H1 (cell line): ENCODE measurements at regions not wholly inside any gene's neighbourhood (a gene's known extent, or its start where the extent isn't known, plus 50 kb on each side); places are given as distances from the start of the nearest gene placed in this dataset.

Experiments
- CTCF ChIA-PET: fragments of 300-600 bp; sonication (Branson Sonifier 250); formaldehyde crosslinking; loops from one replicate; lab custom pipeline; 2021; ENCODE audit not compliant: partially characterized antibody; lab: Charles Lee
- POLR2A ChIA-PET: fragments of 300-600 bp; sonication (Branson Sonifier 250); formaldehyde crosslinking; loops from one replicate; lab custom pipeline; 2021; ENCODE audit warnings: inconsistent platforms; ENCODE audit not compliant: partially characterized antibody; lab: Charles Lee
- DNase-seq, 2 experiments: peaks; one replicate each; pipeline versions ENCODE4 v3.0.0 to v3.0.0-alpha.2; 2010 to 2022; ENCODE audit warnings: low spot score in 2 of 2, low read depth in 1 of 2, mixed read lengths in 1 of 2
- FAIRE-seq: peaks from 2 replicates; lab custom pipeline; 2011; peaks lifted over from hg19 to GRCh38; lab: Jason Lieb, UNC
- H2AFZ ChIP-seq: 2 replicates; pipeline ENCODE4 v1.8.1; 2012; ENCODE audit warnings: low read length, inconsistent platforms
- H2AK5ac ChIP-seq: 2 replicates; pipeline ENCODE4 v1.6.1; 2013; ENCODE audit warnings: low read depth, low read length
- H2BK120ac ChIP-seq: replicated peaks from 2 replicates; pipeline ENCODE3; 2013; ENCODE audit warnings: low read depth, low read length, inconsistent platforms
- H2BK12ac ChIP-seq: 2 replicates; pipeline ENCODE4 v1.6.1; 2013; ENCODE audit warnings: low read depth, low read length
- H2BK15ac ChIP-seq: 2 replicates; pipeline ENCODE4 v1.6.1; 2013; ENCODE audit warnings: low read length
- H2BK20ac ChIP-seq: 2 replicates; pipeline ENCODE4 v1.6.1; 2013; ENCODE audit warnings: low read length
- H2BK5ac ChIP-seq: 2 replicates; pipeline ENCODE4 v1.6.1; 2013; ENCODE audit warnings: low read depth, low read length
- H3K14ac ChIP-seq: 2 replicates; pipeline ENCODE4 v1.6.1; 2013; ENCODE audit warnings: inconsistent platforms; ENCODE audit not compliant: insufficient read length
- H3K18ac ChIP-seq: 2 replicates; pipeline ENCODE4 v1.6.1; 2013; ENCODE audit warnings: low read length; ENCODE audit errors: extremely low read depth
- H3K23ac ChIP-seq: 2 replicates; pipeline ENCODE4 v1.6.1; 2013; ENCODE audit warnings: inconsistent platforms; ENCODE audit not compliant: insufficient read length
- H3K23me2 ChIP-seq: 2 replicates; pipeline ENCODE4 v1.6.1; 2013; ENCODE audit warnings: low read depth, low read length
- H3K27ac ChIP-seq: 2 replicates; pipeline ENCODE4 v1.6.1; 2011; ENCODE audit warnings: low read depth, low read length, inconsistent platforms
- H3K27me3 ChIP-seq, 4 experiments: replicated peaks in 1 of 4; 1 replicate in 1 of 4; 2 replicates in 3 of 4; pipeline versions ENCODE4 v1.6.1 to v1.8.1; 2011 to 2013; ENCODE audit warnings: low read length in 3 of 4, mild to moderate bottlenecking in 3 of 4, inconsistent platforms in 2 of 4, mixed read lengths in 2 of 4, moderate library complexity in 1 of 4; ENCODE audit not compliant: control insufficient read depth in 3 of 4, insufficient read depth in 3 of 4; ENCODE audit errors: extremely low read depth in 1 of 4
- H3K36me3 ChIP-seq, 4 experiments: 2 replicates each; pipeline versions ENCODE4 v1.6.1 to v1.8.1; 2011 to 2013; ENCODE audit warnings: mild to moderate bottlenecking in 4 of 4, low read length in 3 of 4, moderate library complexity in 2 of 4, control low read depth in 1 of 4, inconsistent platforms in 1 of 4; ENCODE audit not compliant: insufficient read depth in 4 of 4, control insufficient read depth in 2 of 4
- H3K4ac ChIP-seq: replicated peaks from 2 replicates; pipeline ENCODE3; 2013; ENCODE audit warnings: low read length, low read depth, mixed read lengths, inconsistent platforms; ENCODE audit not compliant: insufficient read length
- H3K4me1 ChIP-seq, 4 experiments: replicated peaks in 1 of 4; 1 replicate in 1 of 4; 2 replicates in 3 of 4; pipeline versions ENCODE4 v1.6.1 to v1.8.1; 2011 to 2013; ENCODE audit warnings: low read length in 3 of 4, inconsistent platforms in 2 of 4, mixed read lengths in 1 of 4; ENCODE audit not compliant: insufficient read depth in 4 of 4, control insufficient read depth in 3 of 4
- H3K4me2 ChIP-seq, 2 experiments: 2 replicates each; pipeline versions ENCODE4 v1.6.1 to v1.8.1; 2011 to 2013; ENCODE audit warnings: low read depth in 2 of 2, low read length in 2 of 2, control low read depth in 1 of 2, inconsistent platforms in 1 of 2, mild to moderate bottlenecking in 1 of 2; ENCODE audit not compliant: insufficient read depth in 1 of 2
- H3K4me3 ChIP-seq, 4 experiments: fragments of 200-600, 300-600 bp in 1 of 4; sonication (generic), shearing (Covaris generic), sonication (Bioruptor Twin) in 1 of 4; 2 replicates each; pipeline versions ENCODE4 v1.5.1 to v1.8.1; 2011 to 2016; ENCODE audit warnings: low read length in 4 of 4, low read depth in 3 of 4, control low read depth in 2 of 4, inconsistent platforms in 2 of 4, mild to moderate bottlenecking in 2 of 4, mixed read lengths in 1 of 4, moderate library complexity in 1 of 4; ENCODE audit not compliant: insufficient read depth in 2 of 4; ENCODE audit errors: extremely low read depth in 1 of 4
- H3K56ac ChIP-seq: replicated peaks from 2 replicates; pipeline ENCODE3; 2013; ENCODE audit warnings: low read depth, mild to moderate bottlenecking, mixed read lengths, low read length, inconsistent platforms; ENCODE audit not compliant: insufficient read length
- H3K79me1 ChIP-seq: 2 replicates; pipeline ENCODE4 v1.6.1; 2013; ENCODE audit warnings: low read depth, low read length, control low read depth
- H3K79me2 ChIP-seq, 2 experiments: 2 replicates each; pipeline versions ENCODE4 v1.6.1 to v1.8.1; 2012 to 2013; ENCODE audit warnings: low read length in 2 of 2, mild to moderate bottlenecking in 2 of 2, inconsistent platforms in 1 of 2; ENCODE audit not compliant: insufficient read depth in 2 of 2, control insufficient read depth in 1 of 2
- H3K9ac ChIP-seq, 4 experiments: replicated peaks in 1 of 4; 1 replicate in 1 of 4; 2 replicates in 3 of 4; pipeline versions ENCODE4 v1.6.1 to v1.8.1; 2011 to 2013; ENCODE audit warnings: low read depth in 3 of 4, low read length in 3 of 4, control low read depth in 2 of 4, mild to moderate bottlenecking in 2 of 4, moderate library complexity in 2 of 4, inconsistent platforms in 1 of 4; ENCODE audit errors: extremely low read depth in 1 of 4
- H3K9me3 ChIP-seq, 2 experiments: 2 replicates each; pipeline versions ENCODE4 v1.6.1 to v1.8.1; 2012 to 2013; ENCODE audit warnings: mild to moderate bottlenecking in 2 of 2, moderate library complexity in 2 of 2, control low read depth in 1 of 2, inconsistent platforms in 1 of 2, low read depth in 1 of 2, low read length in 1 of 2, mixed read lengths in 1 of 2; ENCODE audit not compliant: insufficient read depth in 2 of 2
- H4K20me1 ChIP-seq, 2 experiments: replicated peaks in 1 of 2; 2 replicates each; pipeline versions ENCODE3 to v1.8.1; 2011 to 2013; ENCODE audit warnings: inconsistent platforms in 2 of 2, low read length in 2 of 2, mild to moderate bottlenecking in 1 of 2; ENCODE audit not compliant: insufficient read depth in 2 of 2, control insufficient read depth in 1 of 2
- H4K5ac ChIP-seq: 2 replicates; pipeline ENCODE4 v1.6.1; 2013; ENCODE audit warnings: low read length, low read depth, mixed read lengths, inconsistent platforms; ENCODE audit not compliant: insufficient read length
- H4K8ac ChIP-seq: 2 replicates; pipeline ENCODE4 v1.8.0; 2013; ENCODE audit warnings: mild to moderate bottlenecking, moderate library complexity, low read length, inconsistent platforms; ENCODE audit not compliant: insufficient read depth; ENCODE audit errors: extremely low read depth
- H4K91ac ChIP-seq: replicated peaks from 2 replicates; pipeline ENCODE3; 2013; ENCODE audit warnings: low read length, mixed read lengths, inconsistent platforms; ENCODE audit not compliant: insufficient read length
- ASH2L ChIP-seq: fragments of 200-600, 300-600 bp; sonication (generic); IDR thresholded peaks from one replicate; pipeline ENCODE4 v1.7.1; 2017; ENCODE audit warnings: low read length
- ATF2 ChIP-seq: IDR thresholded peaks from 2 replicates; pipeline ENCODE4 v1.6.1; 2012; ENCODE audit warnings: low read length, inconsistent platforms
- CBX5 ChIP-seq: fragments of 300-800, 300-1000 bp; sonication (generic); IDR thresholded peaks from 2 replicates; pipeline ENCODE4 v1.7.1; 2016; ENCODE audit warnings: antibody characterized with exemption, low read length, low read depth
- EGR1 ChIP-seq: IDR thresholded peaks from 2 replicates; pipeline ENCODE4 v1.6.1; 2011; ENCODE audit warnings: low read depth, low read length, borderline replicate concordance
- EP300 ChIP-seq, 2 experiments: IDR thresholded peaks; 1 replicate in 1 of 2; 2 replicates in 1 of 2; pipeline ENCODE4 v1.6.1; 2011 to 2012; ENCODE audit warnings: low read depth in 2 of 2, low read length in 2 of 2, mild to moderate bottlenecking in 2 of 2, borderline replicate concordance in 1 of 2, inconsistent platforms in 1 of 2, moderate library complexity in 1 of 2
- JUND ChIP-seq: IDR thresholded peaks from 2 replicates; pipeline ENCODE4 v1.6.1; 2011; ENCODE audit warnings: mild to moderate bottlenecking, improper control_type of control experiment, low read length
- KDM1A ChIP-seq: fragments of 200-600, 300-600 bp; sonication (generic); IDR thresholded peaks from 2 replicates; pipeline ENCODE4 v1.7.1; 2016; ENCODE audit warnings: mild to moderate bottlenecking, low read length, borderline replicate concordance
- PHF8 ChIP-seq: fragments of 200-600 bp; sonication (generic); conservative IDR thresholded peaks from 2 replicates; pipeline ENCODE4 v1.7.1; 2012; ENCODE audit warnings: low read depth, mild to moderate bottlenecking, inconsistent platforms, low read length, moderate library complexity
- RNF2 ChIP-seq: fragments of 200-900, 300-1000 bp; sonication (generic); IDR thresholded peaks from 2 replicates; pipeline ENCODE4 v1.7.1; 2016; ENCODE audit warnings: borderline replicate concordance, low read depth, mild to moderate bottlenecking, antibody characterized with exemption, low read length; ENCODE audit not compliant: poor library complexity, severe bottlenecking; ENCODE audit errors: missing control alignments
- SRF ChIP-seq: IDR thresholded peaks from 2 replicates; pipeline ENCODE4 v1.6.1; 2011; ENCODE audit warnings: mild to moderate bottlenecking, low read depth, low read length, moderate library complexity
- TAF1 ChIP-seq: IDR thresholded peaks from 2 replicates; pipeline ENCODE4 v1.6.1; 2011; ENCODE audit warnings: mild to moderate bottlenecking, low read depth, low read length
- ZNF274 ChIP-seq: IDR thresholded peaks from 2 replicates; pipeline ENCODE4 v1.7.0; 2012; ENCODE audit warnings: low read length, borderline replicate concordance; ENCODE audit errors: extremely low read depth
- WGBS, 2 experiments: shearing (Covaris generic) in 1 of 2; methylation state at CpG; one replicate each; pipeline versions ENCODE4 v1.1.6 to v1.1.7; 2013 to 2015; ENCODE audit warnings: low lambda C conversion rate in 2 of 2, mixed read lengths in 2 of 2, inconsistent platforms in 1 of 2, low coverage in 1 of 2, missing lambda C conversion rate in 1 of 2; ENCODE audit not compliant: insufficient replicate concordance in 2 of 2, insufficient coverage in 1 of 2, insufficient read length in 1 of 2; ENCODE audit errors: extremely low coverage in 1 of 2, missing lambda C conversion rate in 1 of 2; 5-methylcytosine and 5-hydroxymethylcytosine counted together

- Histone ChIP-seq H3K4me1 (peaks cover 0 to 5% (median 1%) of the 10 kb centered on the region in 4 experiments; a peak in 3 of 7 replicates), H3K4me3 (no peak overlapping the region), H4K8ac (no peak overlapping the region), H4K20me1 (no peaks in the 10 kb centered on the region), H3K27me3 (peaks cover 0 to 1% (median 0%) of the 10 kb centered on the region in 4 experiments; a peak in 1 of 7 replicates), H2BK12ac (no peak overlapping the region), H2BK120ac (no peak overlapping the region), H4K5ac (no peak overlapping the region), H3K9me3 (no peaks in the 10 kb centered on the region), H3K18ac (no peak overlapping the region), H3K56ac (no peak overlapping the region), H4K91ac (no peak overlapping the region), H2BK5ac (no peak overlapping the region), H3K23ac (no peak overlapping the region), H3K79me1 (no peaks in the 10 kb centered on the region), H3K4ac (no peak overlapping the region), H3K4me2 (no peak overlapping the region), H3K79me2 (no peaks in the 10 kb centered on the region), H3K23me2 (no peaks in the 10 kb centered on the region), H3K27ac (no peak overlapping the region), H2BK20ac (no peak overlapping the region), H2AFZ (no peak overlapping the region), H3K9ac (no peak overlapping the region), H2BK15ac (no peak overlapping the region), H2AK5ac (no peak overlapping the region), H3K14ac (no peak overlapping the region), H3K36me3 (no peaks in the 10 kb centered on the region)
- ChIA-PET POLR2A (no interaction called here), CTCF (no interaction called here)
- 95% methylated on average over 4 of the region's 4 CpGs; no CpG with 5 or more reads in 1 of the 2 experiments for WGBS, 2 experiments
- FAIRE-seq (no peak), DNase-seq (no peak)
- TF ChIP-seq CBX5 (no peak), EGR1 (no peak), ASH2L (no peak), ZNF274 (no peak), RNF2 (no peak), KDM1A (no peak), JUND (no peak), PHF8 (no peak), SRF (no peak), EP300 (IDR thresholded peaks at IDR 0.05; ENCODE audit: borderline replicate concordance in 1 of 2, low read depth in 2 of 2, low read length in 2 of 2) (no peak), TAF1 (no peak), ATF2 (no peak)
Measured at GRCh38 chr2:19471491-19471890, 113.1 kb upstream of the OSR1 start.
